ENCODE measurements at regions not wholly inside any gene's neighbourhood (a gene's known extent, or its start where the extent isn't known, plus 50 kb on each side); places are given as distances from the start of the nearest gene placed in this dataset.

DNA sequence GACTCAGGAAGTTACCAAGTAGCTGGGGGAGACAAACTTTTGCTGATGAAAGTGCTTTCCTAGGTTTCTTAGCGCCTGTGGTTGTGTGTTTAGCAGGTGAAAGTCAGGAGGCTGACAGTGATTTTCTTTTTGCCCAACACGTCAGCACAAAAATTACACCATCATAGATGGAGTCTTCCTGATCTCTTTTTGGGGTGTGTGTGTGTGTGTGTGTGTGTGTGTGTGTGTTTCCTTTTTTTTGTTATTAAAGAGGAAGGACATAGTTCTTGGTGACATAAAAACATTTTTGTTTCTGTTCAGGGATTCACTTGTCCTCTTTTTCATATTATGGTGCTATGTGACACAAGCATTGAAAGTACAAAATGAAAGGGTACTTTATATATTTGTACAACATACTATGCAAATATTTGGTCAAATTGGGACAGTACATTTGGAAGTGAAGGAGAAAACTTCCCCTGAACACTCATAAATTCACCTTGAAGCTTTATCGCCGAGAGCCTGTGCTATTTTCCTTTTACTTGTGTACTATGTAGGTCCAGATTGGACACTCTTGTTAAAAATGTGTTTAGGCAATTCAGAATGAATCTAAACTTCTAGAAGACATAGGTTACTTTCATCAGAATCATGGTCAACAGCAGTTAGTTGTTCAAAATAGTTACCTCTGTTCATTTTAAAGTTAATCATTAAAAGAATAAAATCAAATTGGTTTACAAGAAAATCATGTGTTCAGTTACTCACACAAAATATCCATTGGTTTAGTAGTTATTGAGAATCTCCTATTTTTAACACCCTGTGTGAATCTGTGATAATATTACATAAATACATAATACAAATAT lies 491.9 kb downstream of the IRS1 start:
- Histone ChIP-seq H3F3A (ENCODE audit: insufficient read depth) (peaks cover 3% of the 10 kb centered on the region; the same call in 1 of the 2 replicates), H3K4me1 (ENCODE audit: insufficient read depth) (peaks cover 3% of the 10 kb centered on the region; the same call in 1 of the 2 replicates), H3K79me2 (ENCODE audit: insufficient read depth) (no peaks in the 10 kb centered on the region), H3K4me2 (ENCODE audit: unreplicated experiment) (no peak overlapping the region), H2AFZ (no peak overlapping the region), H3K27me3 (replicated peaks; ENCODE audit: insufficient read depth) (no peaks in the 10 kb centered on the region), H3K36me3 (ENCODE audit: low read depth) (no peaks in the 10 kb centered on the region), H3K9me3 (ENCODE audit: low read depth) (no peaks in the 10 kb centered on the region), H3K9me2 (ENCODE audit: insufficient read depth) (no peaks in the 10 kb centered on the region), H3K4me3 (no peak overlapping the region), H3K27ac (no peak overlapping the region), H3K9ac (no peak overlapping the region), H4K20me1 (ENCODE audit: insufficient read depth) (no peaks in the 10 kb centered on the region)
- DNase-seq, result no peak
- in situ Hi-C loops (cut with MboI), result no loop called here
- TF ChIP-seq EZH2phosphoT487 (IDR thresholded peaks at IDR 0.05; ENCODE audit: insufficient read depth, low read depth), result no peak
- 94 to 97% methylated on average over 4 of the region's 4 CpGs for WGBS, 2 experiments (ENCODE audit: low coverage in 1 of 2, low lambda C conversion rate in 2 of 2, missing lambda C conversion rate in 2 of 2)

DNA sequence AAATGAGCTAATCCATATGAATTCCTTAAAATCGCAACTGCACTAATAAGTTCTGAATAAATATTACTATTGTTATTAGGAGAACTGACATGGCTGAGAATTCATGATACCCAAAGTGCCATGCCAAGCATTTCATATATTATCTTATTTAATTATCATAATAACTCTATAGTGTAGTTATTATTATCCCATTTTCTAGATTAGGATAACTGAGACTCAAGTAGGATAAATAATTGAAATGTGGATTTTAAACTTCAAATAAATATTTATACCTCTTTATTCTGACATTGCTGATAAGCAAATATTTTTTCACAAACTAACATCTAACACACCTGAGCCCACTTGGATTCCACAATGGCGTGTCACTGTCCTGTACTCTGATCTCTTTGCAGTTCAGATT lies 492.7 kb downstream of the IRS1 start:
- WGBS, 2 experiments (ENCODE audit: low coverage in 1 of 2, low lambda C conversion rate in 2 of 2, missing lambda C conversion rate in 2 of 2), result 98 to 100% methylated on average over 2 of the region's 2 CpGs
- no peaks in the 10 kb centered on the region for H4K20me1 ChIP-seq (ENCODE audit: insufficient read depth)
- H3K4me3 ChIP-seq, result no peak overlapping the region
- no peak overlapping the region for H3K27ac ChIP-seq
- H3F3A ChIP-seq (ENCODE audit: insufficient read depth), result peaks cover 3% of the 10 kb centered on the region; the same call in 1 of the 2 replicates
- no peaks in the 10 kb centered on the region for H3K9me2 ChIP-seq (ENCODE audit: insufficient read depth)
- no peaks in the 10 kb centered on the region for H3K36me3 ChIP-seq (ENCODE audit: low read depth)
- no peaks in the 10 kb centered on the region for H3K27me3 ChIP-seq (replicated peaks; ENCODE audit: insufficient read depth)
- no peak for DNase-seq
- no peak overlapping the region for H3K9ac ChIP-seq
- H3K4me2 ChIP-seq (ENCODE audit: unreplicated experiment), result no peak overlapping the region
- in situ Hi-C loops (cut with MboI), result no loop called here
- no peaks in the 10 kb centered on the region for H3K79me2 ChIP-seq (ENCODE audit: insufficient read depth)
- H2AFZ ChIP-seq, result no peak overlapping the region
- no peak for TF ChIP-seq EZH2phosphoT487 (IDR thresholded peaks at IDR 0.05; ENCODE audit: insufficient read depth, low read depth)
- no peak for TF ChIP-seq EZH2 (IDR thresholded peaks at IDR 0.05; ENCODE audit: insufficient read depth, poor library complexity, severe bottlenecking)
- peaks cover 3% of the 10 kb centered on the region; the same call in 1 of the 2 replicates for H3K4me1 ChIP-seq (ENCODE audit: insufficient read depth)
- no peaks in the 10 kb centered on the region for H3K9me3 ChIP-seq (ENCODE audit: low read depth)

DNA sequence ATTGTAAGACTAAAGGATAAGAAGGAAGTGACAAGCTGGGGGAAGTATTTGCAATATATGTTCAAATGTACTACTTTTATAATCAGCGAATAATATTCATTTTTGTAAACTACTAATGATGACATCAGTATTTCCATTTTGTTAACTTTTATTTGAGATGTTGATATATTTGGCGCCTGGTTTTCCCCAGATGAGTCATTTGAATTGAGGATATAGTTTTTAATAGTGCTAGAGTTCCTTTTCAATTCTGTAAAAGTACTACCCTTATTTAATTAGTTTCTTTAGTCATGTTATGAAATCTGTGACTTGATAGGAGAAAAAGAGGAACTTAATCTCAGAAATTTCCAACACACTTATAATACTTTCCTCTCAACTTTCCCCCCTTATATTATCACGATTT lies 495.3 kb downstream of the IRS1 start:
- in situ Hi-C loops (cut with MboI), result no loop called here
- WGBS, 2 experiments (ENCODE audit: low coverage in 1 of 2, low lambda C conversion rate in 2 of 2, missing lambda C conversion rate in 2 of 2), result 93 to 95% methylated on average over 3 of the region's 3 CpGs
- H3K4me3 ChIP-seq, result no peak overlapping the region
- no peak for DNase-seq
- no peaks in the 10 kb centered on the region for H3K9me3 ChIP-seq (ENCODE audit: low read depth)
- H3K4me2 ChIP-seq (ENCODE audit: unreplicated experiment), result no peak overlapping the region
- TF ChIP-seq EZH2 (IDR thresholded peaks at IDR 0.05; ENCODE audit: insufficient read depth, poor library complexity, severe bottlenecking), result no peak
- no peak for TF ChIP-seq EZH2phosphoT487 (IDR thresholded peaks at IDR 0.05; ENCODE audit: insufficient read depth, low read depth)
- peaks cover 3% of the 10 kb centered on the region; the same call in 1 of the 2 replicates for H3K4me1 ChIP-seq (ENCODE audit: insufficient read depth)
- no peaks in the 10 kb centered on the region for H3K27me3 ChIP-seq (replicated peaks; ENCODE audit: insufficient read depth)
- H3K9ac ChIP-seq, result no peak overlapping the region
- H3F3A ChIP-seq (ENCODE audit: insufficient read depth), result peaks cover 3% of the 10 kb centered on the region; the same call in 1 of the 2 replicates
- no peak overlapping the region for H3K27ac ChIP-seq
- no peaks in the 10 kb centered on the region for H3K79me2 ChIP-seq (ENCODE audit: insufficient read depth)
- H4K20me1 ChIP-seq (ENCODE audit: insufficient read depth), result no peaks in the 10 kb centered on the region
- no peaks in the 10 kb centered on the region for H3K36me3 ChIP-seq (ENCODE audit: low read depth)
- no peak overlapping the region for H2AFZ ChIP-seq
- peaks cover 8% of the 10 kb centered on the region; the same call in 1 of the 2 replicates for H3K9me2 ChIP-seq (ENCODE audit: insufficient read depth)

DNA sequence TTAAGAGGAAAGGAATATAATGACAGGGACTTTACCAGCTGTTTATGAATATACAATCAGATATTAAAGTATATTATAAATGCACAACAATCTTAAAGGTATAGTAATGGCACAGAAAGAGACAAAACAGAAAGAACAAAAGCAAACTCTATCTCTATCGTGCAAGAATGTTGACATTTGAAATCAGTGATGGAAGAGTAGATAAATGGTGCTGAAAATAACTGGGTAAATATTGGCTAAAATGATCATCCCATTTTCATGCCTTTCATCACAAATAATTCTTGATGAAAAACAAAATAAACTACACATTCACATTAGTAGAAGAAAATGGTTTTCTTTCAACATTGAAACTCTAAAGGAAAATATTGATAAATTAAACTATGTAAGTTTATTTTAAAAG lies 495.9 kb downstream of the IRS1 start:
- Histone ChIP-seq H3K9me2 (ENCODE audit: insufficient read depth) (peaks cover 8% of the 10 kb centered on the region; the same call in 1 of the 2 replicates), H3K4me3 (no peak overlapping the region), H3K36me3 (ENCODE audit: low read depth) (no peaks in the 10 kb centered on the region), H4K20me1 (ENCODE audit: insufficient read depth) (no peaks in the 10 kb centered on the region), H3K4me2 (ENCODE audit: unreplicated experiment) (no peak overlapping the region), H3K4me1 (ENCODE audit: insufficient read depth) (peaks cover 1% of the 10 kb centered on the region; the same call in 1 of the 2 replicates), H3K79me2 (ENCODE audit: insufficient read depth) (no peaks in the 10 kb centered on the region), H3K9ac (no peak overlapping the region), H2AFZ (no peak overlapping the region), H3K9me3 (ENCODE audit: low read depth) (no peaks in the 10 kb centered on the region), H3K27ac (no peak overlapping the region), H3K27me3 (replicated peaks; ENCODE audit: insufficient read depth) (no peaks in the 10 kb centered on the region), H3F3A (ENCODE audit: insufficient read depth) (peaks cover 2% of the 10 kb centered on the region; the same call in 1 of the 2 replicates)
- WGBS, 2 experiments (ENCODE audit: low coverage in 1 of 2, low lambda C conversion rate in 2 of 2, missing lambda C conversion rate in 2 of 2), result 13 to 19% methylated on average over 1 of the region's 1 CpG
- TF ChIP-seq EZH2phosphoT487 (IDR thresholded peaks at IDR 0.05; ENCODE audit: insufficient read depth, low read depth) (no peak), EZH2 (IDR thresholded peaks at IDR 0.05; ENCODE audit: insufficient read depth, poor library complexity, severe bottlenecking) (no peak)
- in situ Hi-C loops (cut with MboI), result no loop called here
- DNase-seq, result no peak

Measured in GM23248 (cell line).